GM18870 (cell line): ENCODE measurements at regions not wholly inside any gene's neighbourhood (a gene's known extent, or its start where the extent isn't known, plus 50 kb on each side); places are given as distances from the start of the nearest gene placed in this dataset.
"Not testable (repeated sequence)": the region's sequence is repeated elsewhere in the genome, so short reads cannot be mapped to it uniquely, and the experiment has no call there.

Source experiments
- ATAC-seq: cut with Tn5 transposase; IDR thresholded peaks from one replicate; pipeline ENCODE4 v1.9.1; 2021; ENCODE audit warnings: moderate library complexity; ENCODE audit not compliant: unreplicated experiment

DNA sequence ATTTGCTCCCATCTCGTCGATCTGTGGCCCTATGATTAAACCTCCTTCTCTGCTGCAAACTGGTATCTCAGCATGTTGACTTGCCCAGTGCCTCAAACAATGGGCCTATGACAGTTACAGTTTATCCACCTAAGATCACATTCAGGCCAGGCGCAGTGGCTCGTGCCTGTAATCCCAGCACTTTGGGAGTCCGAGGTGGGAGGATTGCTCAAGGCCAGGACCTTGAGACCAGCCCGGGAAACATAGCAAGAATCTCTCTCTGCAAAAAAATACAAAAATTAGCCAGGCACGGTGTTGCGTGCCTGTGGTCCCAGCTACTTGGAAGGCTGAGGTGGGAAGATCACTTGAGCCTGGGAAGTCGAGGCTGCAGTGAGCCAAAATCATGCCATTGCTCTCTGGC, 79.8 kb upstream of the ADGRL1 start:
- ATAC-seq: not testable (repeated sequence)

GRCh38 chr19:14283813-14284520, 78.0 kb upstream of the ADGRL1 start:
- peak; percentile 53 for ATAC-seq

GRCh38 chr19:14279270-14279669, 73.3 kb upstream of the ADGRL1 start:
- not testable (repeated sequence) for ATAC-seq

DNA sequence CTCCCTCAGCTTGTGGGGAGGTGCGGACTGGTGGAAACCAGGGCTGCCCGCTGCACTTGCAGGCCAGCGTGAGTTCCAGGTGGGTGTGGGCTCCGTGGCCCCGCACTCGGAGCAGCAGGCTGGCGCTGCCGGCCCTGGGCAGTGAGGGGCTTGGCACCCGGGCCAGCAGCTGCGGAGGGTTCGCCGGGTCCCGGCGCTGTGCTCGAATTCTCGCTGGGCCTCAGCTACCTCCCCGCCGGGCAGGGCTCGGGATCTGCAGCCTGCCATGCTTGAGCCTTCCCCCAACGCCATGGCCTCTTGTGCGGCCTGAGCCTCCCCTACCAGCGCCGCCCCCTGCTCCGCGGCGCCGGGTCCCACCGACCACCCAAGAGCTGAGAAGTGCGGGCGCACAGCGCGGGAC, 71.6 kb upstream of the ADGRL1 start:
- no peak for ATAC-seq

DNA sequence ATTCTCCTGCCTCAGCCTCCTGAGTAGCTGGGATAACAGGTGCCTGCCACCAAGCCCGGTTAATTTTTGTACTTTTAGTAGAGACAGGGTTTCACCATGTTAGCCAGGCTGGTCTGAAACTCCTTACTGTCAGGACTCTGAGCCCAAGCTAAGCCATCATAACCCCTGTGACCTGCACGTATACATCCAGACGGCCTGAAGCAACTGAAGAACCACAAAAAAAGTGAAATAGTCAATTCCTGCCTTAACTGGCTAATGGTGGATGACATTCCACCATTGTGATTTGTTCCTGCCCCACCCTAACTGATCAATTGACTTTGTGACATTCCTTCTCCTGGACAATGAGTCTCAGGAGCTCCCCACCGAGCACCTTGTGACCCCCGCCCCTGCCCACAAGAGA, 69.9 kb upstream of the ADGRL1 start:
- ATAC-seq: not testable (repeated sequence)

DNA sequence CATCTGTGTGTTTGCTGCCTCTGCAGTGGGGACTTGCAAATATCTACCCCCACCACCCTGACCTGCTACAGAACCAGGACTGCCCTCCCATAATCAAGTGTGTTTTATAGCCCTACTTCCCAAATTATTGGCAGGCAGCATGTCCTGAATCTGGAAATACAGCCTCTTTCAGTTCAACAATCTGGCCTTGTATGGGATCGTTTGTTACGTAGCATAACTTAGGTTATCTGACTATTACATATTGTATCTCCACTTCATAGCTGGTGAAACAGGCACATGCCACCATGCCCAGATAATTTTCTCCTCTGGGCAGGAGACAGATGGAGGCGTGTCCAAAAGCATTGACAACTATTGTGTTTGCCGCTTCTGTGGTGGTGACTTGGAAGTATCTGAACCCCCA, 66.7 kb upstream of the ADGRL1 start:
- ATAC-seq: no peak

DNA sequence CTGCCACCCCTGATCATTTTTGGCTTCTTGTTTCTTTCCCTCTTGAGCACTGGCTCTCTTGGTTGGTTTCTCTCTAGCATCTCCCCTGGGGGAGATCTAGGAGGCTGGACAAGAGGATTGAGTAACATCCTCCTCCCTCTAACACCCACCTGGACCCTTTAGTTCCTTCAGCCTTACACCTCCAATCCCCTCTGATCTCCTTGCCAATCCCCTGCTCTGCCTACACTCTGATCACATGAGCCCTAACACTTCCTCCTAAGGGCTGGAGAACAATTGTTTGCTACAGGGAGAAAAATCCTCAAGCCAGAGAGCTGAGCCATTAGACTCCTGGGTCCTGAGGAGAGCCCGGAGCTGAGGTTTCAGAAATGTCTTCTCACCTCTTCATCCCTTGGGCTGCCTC, 65.9 kb upstream of the ADGRL1 start:
- no peak for ATAC-seq

DNA sequence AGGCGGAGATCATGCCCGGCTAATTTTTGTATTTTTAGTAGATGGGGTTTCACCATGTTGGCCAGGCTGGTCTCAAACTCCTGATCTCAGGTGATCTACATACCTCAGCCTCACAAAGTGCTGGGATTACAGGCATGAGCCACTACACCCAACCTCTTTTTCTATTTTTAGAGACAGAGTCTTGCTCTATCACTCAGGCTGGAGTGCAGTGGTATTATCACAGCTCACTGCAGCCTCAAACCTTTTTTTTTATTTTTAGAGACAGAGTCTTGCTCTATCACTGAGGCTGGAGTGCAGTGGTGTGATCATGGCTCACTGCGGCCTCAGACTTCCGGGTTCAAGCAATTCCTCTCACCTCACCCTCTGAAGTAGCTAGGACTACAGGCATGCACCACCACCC, 64.6 kb upstream of the ADGRL1 start:
- not testable (repeated sequence) for ATAC-seq

DNA sequence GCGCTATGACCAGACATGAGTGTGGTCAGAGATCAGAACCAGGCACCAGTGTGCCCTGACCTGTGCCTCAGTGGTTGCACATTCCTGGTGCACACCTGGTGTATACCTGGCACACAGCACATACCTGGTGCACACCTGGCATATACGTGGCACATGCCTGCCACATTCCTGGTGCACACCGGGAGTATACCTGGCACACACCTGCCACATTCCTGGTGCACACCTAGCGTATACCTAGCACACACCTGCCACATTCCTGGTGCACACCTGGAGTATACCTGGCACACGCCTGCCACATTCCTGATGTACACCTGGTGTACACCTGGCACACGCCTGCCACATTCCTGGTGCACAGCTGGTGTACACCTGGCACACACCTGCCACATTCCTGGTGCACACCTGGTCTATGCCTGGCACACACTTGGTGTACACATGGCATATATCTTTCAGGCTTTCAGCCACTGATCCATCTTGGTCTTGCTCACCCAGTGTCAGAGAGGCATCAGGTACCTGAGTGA, 61.3 kb upstream of the ADGRL1 start:
- ATAC-seq: no peak

- not testable (repeated sequence) for ATAC-seq
Observed at GRCh38 chr19:14266208-14266607, 60.2 kb upstream of the ADGRL1 start.

GRCh38 chr19:14265290-14266036, 59.5 kb upstream of the ADGRL1 start:
- ATAC-seq: no peak

GRCh38 chr19:14255902-14256649, 50.1 kb upstream of the ADGRL1 start:
- not testable (repeated sequence) for ATAC-seq
